ENCODE measurements at regions not wholly inside any gene's neighbourhood (a gene's known extent, or its start where the extent isn't known, plus 50 kb on each side); places are given as distances from the start of the nearest gene placed in this dataset.

DNA sequence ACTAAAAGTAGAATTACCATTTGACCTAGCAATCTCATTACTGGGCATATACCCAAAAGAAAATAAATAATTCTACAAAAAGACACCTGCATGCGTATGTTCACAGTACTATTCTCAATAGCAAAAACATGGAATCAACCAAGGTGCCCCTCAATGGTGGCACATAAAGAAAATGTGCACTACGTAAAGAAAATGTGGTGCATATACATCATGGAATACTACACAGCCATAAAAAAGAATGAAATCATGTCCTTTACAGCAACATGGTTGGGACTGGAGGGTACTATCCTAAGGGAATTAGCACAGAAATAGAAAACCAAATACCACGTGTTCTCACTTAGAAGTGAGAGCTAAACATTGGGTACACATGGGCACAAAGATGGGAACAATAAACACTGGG is 250.7 kb upstream of the TNP1 start:
- no peak for TF ChIP-seq CTCF (IDR thresholded peaks at IDR 0.05)
- TF ChIP-seq POLR2A (IDR thresholded peaks at IDR 0.05): no peak
